Naive B cell (primary cell): ENCODE measurements at regions not wholly inside any gene's neighbourhood (a gene's known extent, or its start where the extent isn't known, plus 50 kb on each side); places are given as distances from the start of the nearest gene placed in this dataset.

Experiments
- ATAC-seq, 2 donors: fragments of 150-1000 bp; cut with Tn5 transposase; 2 replicates each; pipeline ENCODE4 v1.10.0; 2021; ENCODE audit warnings: low read depth in 2 of 2, mild to moderate bottlenecking in 2 of 2, moderate library complexity in 2 of 2
- DNase-seq: peaks from one replicate; pipeline ENCODE4 v3.0.0; 2022
- H3K27ac Mint-ChIP-seq, 6 donors: one replicate each; pipeline ENCODE4 v1.8.0; 2020 to 2022; ENCODE audit warnings: mild to moderate bottlenecking in 6 of 6, mixed read lengths in 6 of 6, moderate library complexity in 5 of 6, inconsistent platforms in 2 of 6
- H3K27me3 Mint-ChIP-seq, 3 donors: one replicate each; pipeline ENCODE4 v1.8.0; 2021 to 2022; ENCODE audit warnings: mixed read lengths in 3 of 3, mild to moderate bottlenecking in 1 of 3
- H3K36me3 Mint-ChIP-seq, 2 donors: one replicate each; pipeline ENCODE4 v1.8.0; 2020 to 2022; ENCODE audit warnings: mixed read lengths in 2 of 2, inconsistent platforms in 1 of 2, mild to moderate bottlenecking in 1 of 2
- H3K4me1 Mint-ChIP-seq, 3 donors: one replicate each; pipeline ENCODE4 v1.8.0; 2020 to 2022; ENCODE audit warnings: mixed read lengths in 3 of 3, inconsistent platforms in 1 of 3, mild to moderate bottlenecking in 1 of 3, moderate library complexity in 1 of 3
- H3K4me3 Mint-ChIP-seq, 8 donors: one replicate each; pipeline ENCODE4 v1.8.0; 2020 to 2022; ENCODE audit warnings: mild to moderate bottlenecking in 8 of 8, mixed read lengths in 8 of 8, moderate library complexity in 8 of 8, inconsistent platforms in 2 of 8
- H3K9me3 Mint-ChIP-seq, 7 donors: one replicate each; pipeline ENCODE4 v1.8.0; 2020 to 2022; ENCODE audit warnings: mixed read lengths in 7 of 7, mild to moderate bottlenecking in 5 of 7, inconsistent platforms in 2 of 7, moderate library complexity in 1 of 7

DNA sequence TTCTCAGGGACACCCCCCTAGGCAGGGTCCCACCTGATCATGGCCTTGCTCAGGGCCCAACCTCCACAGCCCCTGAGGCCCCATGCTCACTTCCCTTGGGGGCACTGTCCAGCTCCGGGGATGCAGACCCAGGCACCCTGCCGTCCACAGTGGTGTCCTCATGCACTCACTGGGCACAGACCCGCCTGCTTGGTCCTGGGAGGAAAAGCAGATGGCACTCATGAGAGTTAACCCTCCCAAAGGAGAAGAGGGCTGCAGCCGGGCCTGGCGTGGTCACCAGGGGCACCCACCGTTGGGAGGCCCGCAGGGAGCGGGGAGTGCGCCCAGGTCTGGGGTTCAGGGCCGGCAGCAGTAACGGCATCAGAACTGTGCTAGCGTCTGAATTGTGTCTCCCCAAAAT is 1270.9 kb downstream of the BRD1 start:
- Mint-ChIP-seq H3K27me3 (peaks cover 0 to 9% (median 0%) of the 10 kb centered on the region in 3 donors), H3K9me3 (peaks cover 0 to 5% (median 2%) of the 10 kb centered on the region in 7 donors), H3K36me3 (no peaks in the 10 kb centered on the region), H3K4me3 (no peak overlapping the region), H3K27ac (no peak overlapping the region), H3K4me1 (no peaks in the 10 kb centered on the region)
- ATAC-seq (no peak), DNase-seq (no peak)

DNA sequence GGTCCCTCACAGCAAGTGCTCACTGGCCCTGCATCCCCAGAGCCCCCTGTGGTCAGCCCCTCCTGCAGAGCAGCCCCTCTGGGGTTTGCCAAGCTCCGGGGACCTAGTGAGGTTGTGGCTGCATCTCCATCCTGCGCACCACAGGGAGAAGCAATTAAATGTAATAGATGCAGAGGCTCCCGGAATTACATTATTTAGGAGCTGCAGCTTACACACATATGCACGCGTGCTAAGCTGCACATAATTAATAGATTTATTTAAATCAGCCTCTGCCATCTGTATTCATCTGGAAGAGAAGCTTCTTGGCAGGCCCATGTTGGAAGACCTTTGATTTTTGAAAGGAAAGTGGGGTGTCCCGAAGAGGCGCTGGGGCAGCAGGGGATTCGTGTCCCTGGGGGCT is 1271.5 kb downstream of the BRD1 start:
- H3K27me3 Mint-ChIP-seq, result peaks cover 0 to 9% (median 0%) of the 10 kb centered on the region in 3 donors
- no peak overlapping the region for H3K27ac Mint-ChIP-seq
- peaks cover 0 to 5% (median 2%) of the 10 kb centered on the region in 7 donors for H3K9me3 Mint-ChIP-seq
- no peak for ATAC-seq
- H3K36me3 Mint-ChIP-seq, result no peaks in the 10 kb centered on the region
- H3K4me1 Mint-ChIP-seq, result no peaks in the 10 kb centered on the region
- H3K4me3 Mint-ChIP-seq, result no peak overlapping the region
- no peak for DNase-seq

DNA sequence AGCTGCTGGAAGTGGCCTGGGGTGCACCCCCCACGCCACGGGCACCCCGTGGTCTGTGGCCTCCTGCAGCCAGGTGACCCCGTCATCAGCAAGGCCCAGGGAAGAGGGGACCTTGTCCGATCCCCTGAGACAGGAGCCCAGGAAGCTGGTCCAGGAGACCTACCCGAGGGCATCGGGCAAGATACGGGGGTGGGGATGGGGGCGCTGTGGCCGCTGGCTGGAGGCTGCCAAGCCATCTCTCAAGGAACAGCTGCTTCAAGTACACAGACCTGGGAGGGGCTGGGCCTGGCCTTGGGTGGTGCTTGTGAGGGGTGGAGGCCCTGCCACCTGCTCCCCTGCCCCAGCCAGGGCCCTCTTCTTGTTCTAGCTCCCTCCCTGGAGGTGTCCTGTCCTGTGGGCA is 1272.1 kb downstream of the BRD1 start:
- H3K27me3 Mint-ChIP-seq, result peaks cover 0 to 9% (median 0%) of the 10 kb centered on the region in 3 donors
- no peaks in the 10 kb centered on the region for H3K4me1 Mint-ChIP-seq
- H3K27ac Mint-ChIP-seq, result no peak overlapping the region
- ATAC-seq, result no peak
- peaks cover 0 to 5% (median 2%) of the 10 kb centered on the region in 7 donors for H3K9me3 Mint-ChIP-seq
- H3K36me3 Mint-ChIP-seq, result no peaks in the 10 kb centered on the region
- no peak for DNase-seq
- no peak overlapping the region for H3K4me3 Mint-ChIP-seq

DNA sequence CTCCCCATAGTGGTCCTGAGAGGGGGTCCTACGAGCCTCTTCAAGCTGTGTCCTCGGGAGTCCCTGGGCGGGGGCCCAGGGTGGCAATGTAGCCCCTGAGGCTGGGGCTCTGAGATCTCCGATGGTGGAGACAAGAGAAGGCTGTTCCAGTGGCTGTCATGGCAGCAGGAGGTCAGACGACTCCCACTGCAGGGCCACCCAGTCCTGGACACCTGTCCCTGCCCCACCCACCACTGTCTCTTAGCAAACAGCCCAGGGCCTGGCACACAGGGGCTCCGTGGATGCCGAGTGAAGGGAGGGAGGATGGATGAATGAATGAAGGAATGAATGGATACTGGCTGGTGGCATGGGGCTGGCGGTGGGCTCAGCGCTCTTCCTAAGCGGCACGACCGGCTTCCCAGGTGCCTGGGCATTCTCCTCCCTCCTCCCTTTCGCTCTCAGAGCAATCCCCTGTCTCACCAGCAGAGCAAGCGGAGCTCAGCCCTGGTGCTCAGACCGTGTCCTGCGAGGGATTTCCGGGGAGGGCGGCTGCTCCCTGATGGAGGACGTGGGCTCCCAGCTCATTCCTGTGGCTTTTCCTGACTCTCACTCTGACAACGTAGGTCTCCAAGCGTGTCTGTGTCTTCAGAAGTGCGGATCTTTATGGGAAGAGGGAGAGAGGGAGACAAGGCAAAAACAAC is 1272.6 kb downstream of the BRD1 start:
- no peaks in the 10 kb centered on the region for H3K4me1 Mint-ChIP-seq
- no peak for ATAC-seq
- H3K9me3 Mint-ChIP-seq, result peaks cover 0 to 5% (median 2%) of the 10 kb centered on the region in 7 donors
- H3K4me3 Mint-ChIP-seq, result no peak overlapping the region
- no peak overlapping the region for H3K27ac Mint-ChIP-seq
- H3K27me3 Mint-ChIP-seq, result peaks cover 0 to 9% (median 0%) of the 10 kb centered on the region in 3 donors
- H3K36me3 Mint-ChIP-seq, result no peaks in the 10 kb centered on the region
- no peak for DNase-seq

DNA sequence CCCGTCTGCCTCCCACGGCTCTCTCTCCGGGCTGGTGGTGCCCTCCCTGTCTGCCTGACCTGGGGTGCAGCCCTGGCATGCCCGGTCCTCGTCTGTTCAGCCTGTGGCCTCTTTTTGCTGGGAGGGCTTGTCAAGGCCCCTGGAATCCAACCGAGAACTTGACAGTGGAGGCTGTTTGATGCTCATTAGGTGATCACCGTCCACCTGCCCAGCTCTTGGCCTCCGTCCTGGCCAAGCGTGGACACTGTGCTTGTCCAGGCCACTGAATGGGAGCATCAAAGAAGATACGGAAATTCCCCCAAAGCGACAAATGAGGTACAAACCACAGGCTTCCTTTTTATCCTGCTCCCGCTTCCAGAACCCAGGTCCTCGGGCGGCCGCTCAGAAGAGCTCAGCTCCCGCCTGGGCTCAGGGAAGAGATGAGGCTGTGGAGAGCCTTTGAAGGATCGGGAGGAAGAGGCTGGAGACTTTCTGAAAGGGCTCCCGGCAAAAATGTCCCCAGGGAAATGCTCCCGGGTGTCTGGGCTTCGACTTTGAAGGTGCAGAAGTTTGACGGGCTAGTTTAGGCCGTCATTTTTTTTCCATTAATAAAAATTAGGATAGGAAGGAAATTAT is 1273.9 kb downstream of the BRD1 start:
- ATAC-seq (no peak), DNase-seq (no peak)
- no peaks in the 10 kb centered on the region for H3K36me3 Mint-ChIP-seq
- H3K9me3 Mint-ChIP-seq, result peaks cover 0 to 5% (median 2%) of the 10 kb centered on the region in 7 donors
- no peaks in the 10 kb centered on the region for H3K4me1 Mint-ChIP-seq
- H3K4me3 Mint-ChIP-seq, result no peak overlapping the region
- no peak overlapping the region for H3K27ac Mint-ChIP-seq
- H3K27me3 Mint-ChIP-seq, result peaks cover 0 to 9% (median 0%) of the 10 kb centered on the region in 3 donors

DNA sequence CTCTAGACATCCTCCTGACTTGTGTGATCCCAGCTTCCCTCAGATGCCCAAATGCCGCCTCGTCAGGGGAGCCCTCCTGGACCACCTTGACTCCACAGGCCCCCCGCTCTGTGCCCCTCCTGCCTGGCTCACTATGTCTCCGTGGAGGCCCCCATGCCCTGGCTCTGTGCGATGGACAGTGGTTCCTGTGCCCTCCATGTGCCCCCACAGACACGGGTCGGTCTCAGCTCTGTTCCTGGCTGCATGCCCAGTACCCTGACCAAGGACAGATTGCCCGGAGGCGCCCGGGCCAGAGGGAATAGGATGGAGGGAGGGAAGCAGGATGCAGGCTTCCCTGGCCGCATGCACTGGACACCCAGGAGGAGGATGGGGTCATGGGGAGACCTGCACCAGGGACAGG is 1274.6 kb downstream of the BRD1 start:
- Mint-ChIP-seq H3K36me3 (no peaks in the 10 kb centered on the region), H3K4me3 (no peak overlapping the region), H3K4me1 (no peaks in the 10 kb centered on the region), H3K27ac (no peak overlapping the region), H3K9me3 (peaks cover 0 to 4% (median 0%) of the 10 kb centered on the region in 7 donors), H3K27me3 (peaks cover 0 to 9% (median 0%) of the 10 kb centered on the region in 3 donors)
- DNase-seq (no peak), ATAC-seq (no peak)

DNA sequence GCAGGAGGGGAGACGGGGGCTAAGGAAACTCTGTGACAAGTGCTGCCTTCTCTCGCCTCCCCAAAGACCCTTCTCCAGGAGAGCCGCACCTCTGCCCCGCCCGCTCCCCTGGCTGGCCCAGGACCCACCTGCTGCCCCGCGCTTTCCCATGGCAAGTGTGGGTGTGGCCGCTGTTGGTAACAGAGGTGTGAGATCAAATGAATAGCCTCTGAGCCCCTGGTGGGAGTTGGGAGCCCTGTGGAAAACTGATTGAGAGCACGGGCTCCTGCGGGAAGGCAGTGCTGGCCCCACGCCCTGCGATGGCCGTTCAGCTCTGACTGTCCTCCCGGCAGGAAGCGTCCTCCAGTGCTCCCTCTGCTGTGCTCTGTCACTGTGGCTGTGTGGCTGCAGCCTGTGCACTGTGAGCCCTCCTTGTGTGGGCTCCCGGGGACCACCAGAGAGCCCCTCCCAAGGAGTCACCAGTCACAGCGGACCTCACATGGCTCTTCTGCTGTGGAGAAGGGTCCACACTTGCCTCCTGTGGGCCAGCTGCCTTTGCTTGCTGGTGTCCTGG is 1275.9 kb downstream of the BRD1 start:
- no peaks in the 10 kb centered on the region for H3K4me1 Mint-ChIP-seq
- peaks cover 0 to 9% (median 0%) of the 10 kb centered on the region in 3 donors for H3K27me3 Mint-ChIP-seq
- DNase-seq (no peak), ATAC-seq (no peak)
- no peaks in the 10 kb centered on the region for H3K36me3 Mint-ChIP-seq
- peaks cover 0 to 2% (median 0%) of the 10 kb centered on the region in 7 donors for H3K9me3 Mint-ChIP-seq
- H3K27ac Mint-ChIP-seq, result no peak overlapping the region
- no peak overlapping the region for H3K4me3 Mint-ChIP-seq

DNA sequence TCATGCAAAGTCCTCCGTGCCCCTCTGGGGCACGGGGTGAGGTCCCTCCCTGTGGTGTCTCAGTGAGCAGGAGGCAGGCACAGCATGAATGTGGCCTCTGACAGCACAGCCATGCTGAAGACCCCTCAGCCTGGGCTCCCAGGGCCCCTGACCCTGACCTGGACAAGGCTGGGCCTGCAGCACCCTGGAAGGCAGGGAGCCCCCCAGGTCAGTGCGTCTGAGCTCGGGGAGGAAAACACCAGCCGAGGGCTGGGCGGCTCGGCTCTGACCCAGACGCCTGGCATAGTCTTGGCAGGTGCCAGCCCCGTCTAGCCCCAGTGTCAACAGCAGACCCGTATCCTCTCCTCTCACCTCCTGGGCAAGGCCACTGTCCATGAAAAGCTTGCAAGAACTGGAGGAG is 1276.6 kb downstream of the BRD1 start:
- peaks cover 0 to 9% (median 0%) of the 10 kb centered on the region in 3 donors for H3K27me3 Mint-ChIP-seq
- H3K27ac Mint-ChIP-seq, result no peak overlapping the region
- H3K4me1 Mint-ChIP-seq, result no peaks in the 10 kb centered on the region
- H3K36me3 Mint-ChIP-seq, result no peaks in the 10 kb centered on the region
- no peak for DNase-seq
- ATAC-seq, result no peak
- no peaks in the 10 kb centered on the region for H3K9me3 Mint-ChIP-seq
- H3K4me3 Mint-ChIP-seq, result no peak overlapping the region

DNA sequence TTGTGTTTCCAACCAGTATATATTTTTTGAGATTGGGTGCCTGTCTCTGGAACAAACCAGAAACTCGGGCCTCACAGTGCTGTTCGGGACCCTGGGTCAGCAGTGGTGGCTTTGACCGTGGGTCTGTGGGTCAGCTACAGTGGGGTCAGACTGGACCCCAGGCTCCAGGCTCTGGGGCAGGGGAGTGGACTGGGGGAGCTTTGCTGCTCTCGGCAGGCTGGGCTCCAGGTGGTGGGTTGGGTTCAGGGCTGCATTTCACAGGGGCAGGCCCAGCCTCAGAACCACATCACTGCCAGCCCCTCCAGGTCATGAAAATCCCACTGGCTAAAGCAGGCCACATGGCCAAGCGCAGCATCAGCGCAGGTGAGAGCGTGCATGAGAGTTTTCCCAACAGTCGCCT is 1279.3 kb downstream of the BRD1 start:
- H3K27ac Mint-ChIP-seq, result no peak overlapping the region
- no peak overlapping the region for H3K4me3 Mint-ChIP-seq
- no peaks in the 10 kb centered on the region for H3K9me3 Mint-ChIP-seq
- ATAC-seq (no peak), DNase-seq (no peak)
- H3K4me1 Mint-ChIP-seq, result no peaks in the 10 kb centered on the region
- H3K27me3 Mint-ChIP-seq, result peaks cover 0 to 6% (median 0%) of the 10 kb centered on the region in 3 donors
- H3K36me3 Mint-ChIP-seq, result no peaks in the 10 kb centered on the region

DNA sequence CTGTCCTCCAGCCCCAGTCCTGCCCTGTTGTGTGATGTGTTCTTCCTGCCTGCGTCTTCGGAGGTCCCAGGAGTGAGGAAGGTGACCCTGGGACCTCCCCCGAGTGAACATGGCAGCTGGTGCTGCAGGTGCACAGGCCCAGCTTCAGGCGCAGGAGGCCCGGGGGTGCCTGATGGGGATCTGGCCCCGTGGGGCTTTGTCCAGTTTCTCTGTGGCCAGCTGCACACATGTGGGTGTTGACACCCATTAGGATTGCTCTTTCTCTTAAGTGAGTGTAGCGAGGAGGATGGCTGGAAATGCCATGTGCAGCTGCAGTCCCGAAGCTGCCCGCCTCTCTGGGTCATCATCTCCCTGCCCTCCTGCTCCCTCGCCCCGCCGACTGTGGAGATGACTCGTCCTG is 1279.7 kb downstream of the BRD1 start:
- no peak for DNase-seq
- no peak overlapping the region for H3K27ac Mint-ChIP-seq
- ATAC-seq, result no peak
- no peaks in the 10 kb centered on the region for H3K4me1 Mint-ChIP-seq
- no peak overlapping the region for H3K4me3 Mint-ChIP-seq
- H3K9me3 Mint-ChIP-seq, result no peaks in the 10 kb centered on the region
- H3K27me3 Mint-ChIP-seq, result peaks cover 0 to 1% (median 0%) of the 10 kb centered on the region in 3 donors
- no peaks in the 10 kb centered on the region for H3K36me3 Mint-ChIP-seq

DNA sequence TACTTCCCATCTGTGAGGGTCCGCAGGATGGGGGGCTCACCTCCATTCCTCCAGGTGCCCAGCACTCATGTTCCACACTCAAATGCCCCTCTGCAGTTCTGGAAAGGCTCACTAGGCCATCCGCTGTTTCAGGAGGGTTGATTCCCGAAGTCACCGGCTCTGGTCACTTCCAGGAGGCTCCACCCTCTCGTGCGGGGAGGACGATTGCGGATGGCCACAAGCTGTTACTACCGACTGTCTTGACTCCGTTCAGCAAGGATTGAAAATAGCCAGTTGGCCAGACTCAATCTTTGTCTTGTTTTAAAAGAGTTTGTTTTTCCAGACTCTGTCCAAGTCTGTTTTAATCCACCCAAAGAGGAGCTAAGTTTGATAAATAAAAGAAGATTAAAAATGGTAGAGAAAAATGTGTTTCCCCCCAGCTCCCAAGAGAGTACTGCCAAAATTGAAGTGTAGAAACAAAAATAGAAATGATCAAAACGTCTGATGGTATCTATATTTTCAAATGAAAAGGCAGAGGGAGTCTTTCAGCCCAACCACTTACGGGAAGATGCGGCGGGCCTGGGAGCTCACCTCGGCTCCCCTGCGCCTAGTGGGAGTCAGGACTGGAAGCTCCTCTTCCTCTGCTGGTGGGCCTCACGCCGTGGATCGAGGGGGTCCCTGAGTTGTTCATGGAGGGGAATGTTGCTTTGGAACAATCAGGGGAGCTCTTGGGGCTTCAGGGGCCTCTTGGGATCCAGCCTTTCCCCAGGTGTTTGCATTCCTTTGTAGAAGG is 1280.8 kb downstream of the BRD1 start:
- H3K36me3 Mint-ChIP-seq, result no peaks in the 10 kb centered on the region
- H3K4me3 Mint-ChIP-seq, result peak overlapping the region in 1 of 8 donors; percentile 35
- peaks cover 0 to 8% (median 0%) of the 10 kb centered on the region in 7 donors for H3K9me3 Mint-ChIP-seq
- no peak for ATAC-seq
- peaks cover 0 to 5% (median 0%) of the 10 kb centered on the region in 3 donors for H3K27me3 Mint-ChIP-seq
- no peak overlapping the region for H3K27ac Mint-ChIP-seq
- DNase-seq, result no peak
- no peaks in the 10 kb centered on the region for H3K4me1 Mint-ChIP-seq

DNA sequence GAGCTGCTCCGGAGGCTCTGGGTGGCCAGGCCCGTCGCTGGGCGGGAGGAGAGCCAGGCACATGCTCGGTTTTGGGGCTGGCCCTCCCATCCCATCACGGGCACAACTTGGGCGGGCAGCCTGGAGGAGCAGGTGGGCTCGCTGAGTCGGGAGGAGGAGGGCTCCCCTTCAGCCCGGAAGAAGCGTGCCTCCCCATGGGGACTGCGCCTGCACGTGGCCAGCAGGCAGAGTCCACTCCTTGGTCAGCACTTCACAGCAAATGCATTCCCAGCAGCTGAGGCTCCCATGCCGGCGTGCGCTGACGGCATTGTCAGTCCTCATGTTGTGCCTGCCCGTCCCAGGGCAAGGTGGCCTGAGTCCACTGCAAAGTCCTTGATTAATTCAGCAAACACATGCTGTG is 1281.7 kb downstream of the BRD1 start:
- Mint-ChIP-seq H3K27ac (no peak overlapping the region), H3K36me3 (no peaks in the 10 kb centered on the region), H3K4me1 (no peaks in the 10 kb centered on the region), H3K4me3 (no peak overlapping the region), H3K27me3 (peaks cover 0 to 5% (median 0%) of the 10 kb centered on the region in 3 donors), H3K9me3 (peaks cover 0 to 8% (median 0%) of the 10 kb centered on the region in 7 donors)
- no peak for ATAC-seq
- no peak for DNase-seq

DNA sequence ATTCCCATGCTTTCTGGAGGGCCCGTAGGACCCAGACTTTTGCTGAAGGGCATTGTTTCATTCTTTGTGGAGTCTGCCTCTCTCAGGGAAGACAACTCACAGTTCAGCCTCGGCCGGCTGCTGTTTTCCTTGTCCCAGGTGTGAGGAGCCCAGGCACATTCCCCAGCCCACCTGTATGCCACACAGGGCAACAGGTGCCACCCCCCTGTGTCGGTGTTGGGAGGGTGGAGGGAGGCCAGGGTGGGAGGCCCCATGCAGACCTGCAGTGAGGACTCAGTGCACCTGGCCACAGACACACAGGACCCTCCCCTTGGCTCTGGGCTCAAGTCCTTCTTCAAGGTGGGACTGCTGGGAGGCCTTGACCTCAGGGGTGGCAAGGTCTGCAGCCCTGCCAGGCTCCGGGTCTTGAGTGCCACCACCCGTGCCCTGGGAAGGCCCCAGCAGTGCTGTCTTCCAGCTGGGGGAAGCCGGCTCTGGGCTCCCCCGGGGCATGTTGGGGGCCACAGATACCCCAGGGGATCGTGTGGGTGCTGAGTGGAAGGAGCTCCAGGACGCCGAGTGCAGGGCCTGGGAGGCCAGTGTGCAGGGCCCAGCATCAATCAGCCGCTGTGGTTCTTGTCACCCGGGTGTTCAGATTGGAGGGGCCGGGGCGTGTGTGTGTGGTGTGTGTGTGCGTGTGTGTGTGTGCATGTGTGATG is 1286.1 kb downstream of the BRD1 start:
- H3K4me3 Mint-ChIP-seq, result no peak overlapping the region
- DNase-seq, result no peak
- no peaks in the 10 kb centered on the region for H3K4me1 Mint-ChIP-seq

More for the DNA sequence above, 1286.1 kb downstream of the BRD1 start:
- Mint-ChIP-seq H3K9me3 (peaks cover 0 to 8% (median 0%) of the 10 kb centered on the region in 7 donors), H3K27me3 (peaks cover 0 to 5% (median 0%) of the 10 kb centered on the region in 3 donors), H3K36me3 (no peaks in the 10 kb centered on the region), H3K27ac (no peak overlapping the region)
- no peak for ATAC-seq
